HEK293 (cell line): ENCODE measurements at regions not wholly inside any gene's neighbourhood (a gene's known extent, or its start where the extent isn't known, plus 50 kb on each side); places are given as distances from the start of the nearest gene placed in this dataset.

ENCODE experiments used
- CTCF ChIA-PET: fragments of 350-600 bp; formaldehyde crosslinking; extraction: SDS; loops from one replicate; lab custom pipeline; 2021; ENCODE audit warnings: antibody characterized with exemption; lab: Yijun Ruan, JAX
- POLR2A ChIA-PET: fragments of 300-600 bp; formaldehyde crosslinking; extraction: SDS; loops from one replicate; lab custom pipeline; 2020; ENCODE audit warnings: antibody characterized with exemption, inconsistent platforms; lab: Yijun Ruan, JAX
- H3K27ac ChIP-seq: fragments of 200-500 bp; sonication (Bioruptor generic); 2 replicates; pipeline ENCODE4 v1.5.1; 2014; ENCODE audit warnings: low read depth, low read length, control low read depth, inconsistent platforms; ENCODE audit errors: extremely low read depth
- H3K36me3 ChIP-seq, 2 experiments: fragments of 200-500 bp in 1 of 2; sonication (Bioruptor generic) in 1 of 2; 1 replicate in 1 of 2; 2 replicates in 1 of 2; pipeline ENCODE4 v1.5.1; 2014 to 2017; ENCODE audit warnings: inconsistent platforms in 2 of 2, low read length in 2 of 2; ENCODE audit not compliant: control insufficient read depth in 2 of 2, insufficient read depth in 1 of 2
- H3K4me1 ChIP-seq: fragments of 200-500 bp; sonication (Bioruptor generic); 2 replicates; pipeline ENCODE4 v1.5.1; 2014; ENCODE audit warnings: mild to moderate bottlenecking, low read length, inconsistent platforms; ENCODE audit not compliant: control insufficient read depth, insufficient read depth
- H3K4me3 ChIP-seq: 2 replicates; pipeline ENCODE4 v1.5.1; 2011; ENCODE audit warnings: low read depth, mild to moderate bottlenecking, control low read depth, low read length, moderate library complexity
- H3K9me3 ChIP-seq: fragments of 200-500 bp; sonication (Bioruptor generic); 2 replicates; pipeline ENCODE4 v1.5.1; 2014; ENCODE audit warnings: low read depth, low read length, inconsistent platforms; ENCODE audit not compliant: control insufficient read depth, insufficient read depth
- BCL11A ChIP-seq: fragments of 450-650 bp; formaldehyde crosslinking; IDR thresholded peaks from 2 replicates; pipeline ENCODE4 v1.5.1; 2016; ENCODE audit warnings: low read depth, missing biosample characterization, missing genetic modification characterization
- GFI1B ChIP-seq: fragments of 450-650 bp; formaldehyde crosslinking; IDR thresholded peaks from 2 replicates; pipeline ENCODE4 v1.5.1; 2016; ENCODE audit warnings: missing biosample characterization, missing genetic modification characterization
- HOXC10 ChIP-seq: sonication (generic); formaldehyde crosslinking; IDR thresholded peaks from 2 replicates; pipeline ENCODE4 v1.8.1; 2023; ENCODE audit warnings: mild to moderate bottlenecking, missing genetic modification reagents
- REPIN1 ChIP-seq: fragments of 450-650 bp; formaldehyde crosslinking; IDR thresholded peaks from 2 replicates; pipeline ENCODE4 v1.5.1; 2017; ENCODE audit warnings: missing biosample characterization, missing genetic modification characterization, low read depth
- ZNF146 ChIP-seq: fragments of 450-650 bp; formaldehyde crosslinking; IDR thresholded peaks from 2 replicates; pipeline ENCODE4 v1.5.1; 2016; ENCODE audit warnings: missing biosample characterization, missing genetic modification characterization
- ZNF155 ChIP-seq: fragments of 450-650 bp; formaldehyde crosslinking; IDR thresholded peaks from 2 replicates; pipeline ENCODE4 v1.5.1; 2016; ENCODE audit warnings: missing biosample characterization, missing genetic modification characterization
- ZNF24 ChIP-seq: fragments of 450-650 bp; formaldehyde crosslinking; IDR thresholded peaks from 2 replicates; pipeline ENCODE4 v1.5.1; 2016; ENCODE audit warnings: missing biosample characterization, missing genetic modification characterization
- ZNF280D ChIP-seq: fragments of 450-650 bp; formaldehyde crosslinking; IDR thresholded peaks from 2 replicates; pipeline ENCODE4 v1.5.1; 2016; ENCODE audit warnings: missing biosample characterization, missing genetic modification characterization
- ZNF529 ChIP-seq: fragments of 450-650 bp; formaldehyde crosslinking; IDR thresholded peaks from 2 replicates; pipeline ENCODE4 v1.5.1; 2017; ENCODE audit warnings: missing genetic modification characterization, missing biosample characterization; ENCODE audit not compliant: insufficient replicate concordance
- ZNF544 ChIP-seq: fragments of 450-650 bp; formaldehyde crosslinking; IDR thresholded peaks from 2 replicates; pipeline ENCODE4 v1.5.0; 2017; ENCODE audit warnings: missing biosample characterization, missing genetic modification characterization
- ZNF561 ChIP-seq: fragments of 450-650 bp; IDR thresholded peaks from 2 replicates; pipeline ENCODE4 v1.5.1; 2018; ENCODE audit warnings: missing biosample characterization, missing genetic modification characterization, borderline replicate concordance
- ZNF580 ChIP-seq: fragments of 450-650 bp; formaldehyde crosslinking; IDR thresholded peaks from 2 replicates; pipeline ENCODE4 v1.5.1; 2016; ENCODE audit warnings: missing biosample characterization, missing genetic modification characterization
- ZNF610 ChIP-seq: fragments of 450-650 bp; formaldehyde crosslinking; IDR thresholded peaks from 2 replicates; pipeline ENCODE4 v1.5.1; 2016; ENCODE audit warnings: missing biosample characterization, missing genetic modification characterization, borderline replicate concordance
- ZNF621 ChIP-seq: fragments of 450-650 bp; formaldehyde crosslinking; IDR thresholded peaks from 2 replicates; pipeline ENCODE4 v1.5.1; 2017; ENCODE audit warnings: missing biosample characterization, missing genetic modification characterization
- ZNF747 ChIP-seq: fragments of 450-650 bp; formaldehyde crosslinking; IDR thresholded peaks from 2 replicates; pipeline ENCODE4 v1.5.1; 2016; ENCODE audit warnings: missing biosample characterization, missing genetic modification characterization
- ZNF776 ChIP-seq: fragments of 450-650 bp; formaldehyde crosslinking; IDR thresholded peaks from 2 replicates; pipeline ENCODE4 v1.5.0; 2017; ENCODE audit warnings: missing biosample characterization, missing genetic modification characterization, borderline replicate concordance
- TF ChIP-seq, protein P1 (sequence below): fragments of 450-650 bp; formaldehyde crosslinking; IDR thresholded peaks from 2 replicates; pipeline ENCODE4 v1.5.1; 2016; ENCODE audit warnings: missing biosample characterization, missing genetic modification characterization
- TF ChIP-seq, protein P2 (sequence below): fragments of 450-650 bp; formaldehyde crosslinking; IDR thresholded peaks from 2 replicates; pipeline ENCODE4 v1.5.1; 2016; ENCODE audit warnings: missing biosample characterization, missing genetic modification characterization

DNA sequence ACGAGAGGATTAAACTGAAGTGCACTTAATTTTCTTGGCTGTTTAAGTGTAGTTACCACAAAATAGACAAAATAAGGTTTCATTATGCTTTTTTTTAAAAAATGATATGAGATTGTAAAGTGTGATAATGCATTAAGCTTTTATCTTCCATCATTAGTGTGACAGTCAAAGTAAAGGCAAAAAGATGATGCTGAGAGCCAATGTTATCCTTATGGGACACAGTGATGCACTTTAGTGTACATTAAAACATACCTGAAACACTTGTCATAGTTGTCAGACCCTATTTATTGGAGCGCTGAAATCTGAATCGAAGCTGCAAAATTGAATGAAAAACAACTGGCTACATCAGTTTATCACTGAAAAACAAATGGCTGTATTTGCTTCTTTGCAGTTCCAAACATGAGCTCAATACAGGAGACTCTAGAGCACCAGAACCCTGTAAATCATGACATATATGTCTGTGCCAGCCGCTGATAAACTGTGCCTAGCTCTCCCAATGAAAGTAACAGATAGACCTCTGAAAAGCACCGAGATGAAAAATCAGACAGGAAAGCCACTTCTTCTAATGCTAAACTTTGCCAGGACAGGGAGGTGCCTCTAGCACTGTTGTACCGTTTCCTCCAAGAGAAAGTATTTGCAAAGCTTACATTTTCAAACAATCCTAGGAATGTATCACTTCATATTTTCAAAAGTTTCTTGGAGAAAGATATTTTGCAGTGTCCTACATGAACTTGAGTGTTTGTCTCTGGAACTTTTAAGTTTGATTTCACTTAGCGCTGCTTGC lies 120.7 kb upstream of the TMPRSS15 start:
- Histone ChIP-seq H3K4me3 (no peak overlapping the region), H3K27ac (no peak overlapping the region), H3K36me3 (no peaks in the 10 kb centered on the region), H3K9me3 (no peaks in the 10 kb centered on the region), H3K4me1 (no peaks in the 10 kb centered on the region)
- TF ChIP-seq ZNF747 (tag by site-specific recombination) (no peak), GFI1B (tag by site-specific recombination) (no peak), BCL11A (tag by site-specific recombination) (no peak), ZNF544 (tag by site-specific recombination) (no peak), ZNF776 (tag by site-specific recombination) (no peak), ZNF280D (tag by site-specific recombination) (no peak), ZNF155 (tag by site-specific recombination) (no peak), HOXC10 (CRISPR knock-in tag) (no peak), ZNF146 (no peak), ZNF24 (tag by site-specific recombination) (no peak), ZNF610 (tag by site-specific recombination) (no peak), ZNF529 (no peak)
- TF ChIP-seq, protein P1, sequence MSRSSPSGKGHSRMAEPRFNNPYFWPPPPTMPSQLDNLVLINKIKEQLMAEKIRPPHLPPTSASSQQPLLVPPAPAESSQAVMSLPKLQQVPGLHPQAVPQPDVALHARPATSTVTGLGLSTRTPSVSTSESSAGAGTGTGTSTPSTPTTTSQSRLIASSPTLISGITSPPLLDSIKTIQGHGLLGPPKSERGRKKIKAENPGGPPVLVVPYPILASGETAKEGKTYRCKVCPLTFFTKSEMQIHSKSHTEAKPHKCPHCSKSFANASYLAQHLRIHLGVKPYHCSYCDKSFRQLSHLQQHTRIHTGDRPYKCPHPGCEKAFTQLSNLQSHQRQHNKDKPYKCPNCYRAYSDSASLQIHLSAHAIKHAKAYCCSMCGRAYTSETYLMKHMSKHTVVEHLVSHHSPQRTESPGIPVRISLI (tag by site-specific recombination) = no peak
- TF ChIP-seq, protein P2, sequence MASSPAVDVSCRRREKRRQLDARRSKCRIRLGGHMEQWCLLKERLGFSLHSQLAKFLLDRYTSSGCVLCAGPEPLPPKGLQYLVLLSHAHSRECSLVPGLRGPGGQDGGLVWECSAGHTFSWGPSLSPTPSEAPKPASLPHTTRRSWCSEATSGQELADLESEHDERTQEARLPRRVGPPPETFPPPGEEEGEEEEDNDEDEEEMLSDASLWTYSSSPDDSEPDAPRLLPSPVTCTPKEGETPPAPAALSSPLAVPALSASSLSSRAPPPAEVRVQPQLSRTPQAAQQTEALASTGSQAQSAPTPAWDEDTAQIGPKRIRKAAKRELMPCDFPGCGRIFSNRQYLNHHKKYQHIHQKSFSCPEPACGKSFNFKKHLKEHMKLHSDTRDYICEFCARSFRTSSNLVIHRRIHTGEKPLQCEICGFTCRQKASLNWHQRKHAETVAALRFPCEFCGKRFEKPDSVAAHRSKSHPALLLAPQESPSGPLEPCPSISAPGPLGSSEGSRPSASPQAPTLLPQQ (tag by site-specific recombination) = no peak
- ChIA-PET CTCF (interaction anchor here (0.6 to 1.3 kb wide), 2 partner anchors 49 to 600 kb away, joined by 3 to 4 read pairs; no protein-coding TSS in a partner anchor), POLR2A (no interaction called here)

DNA sequence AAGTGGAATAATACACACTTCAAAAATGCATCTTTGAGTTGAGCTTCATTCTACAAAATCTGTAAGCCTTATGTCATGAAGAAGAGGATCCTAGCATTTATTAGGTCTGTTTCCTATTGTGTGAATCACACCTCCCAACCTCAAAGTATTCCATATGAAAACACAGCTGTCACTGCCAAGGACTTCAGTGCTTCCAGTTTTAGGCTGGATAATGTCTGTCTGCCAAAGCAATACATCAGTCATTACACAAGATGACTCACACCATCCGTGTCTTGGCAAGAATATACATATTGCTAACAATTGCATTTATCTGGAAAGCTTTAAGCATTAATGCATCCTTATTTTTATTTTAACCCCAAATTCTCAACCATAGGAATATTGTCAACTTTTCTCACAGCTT lies 125.7 kb upstream of the TMPRSS15 start:
- Histone ChIP-seq H3K9me3 (no peaks in the 10 kb centered on the region; the same call in 1 of the 2 replicates), H3K4me3 (no peak overlapping the region), H3K4me1 (no peaks in the 10 kb centered on the region), H3K36me3 (no peaks in the 10 kb centered on the region), H3K27ac (no peak overlapping the region)
- ChIA-PET CTCF (no interaction called here), POLR2A (no interaction called here)
- no peak for TF ChIP-seq REPIN1
- no peak for TF ChIP-seq ZNF561 (tag by site-specific recombination)
- no peak for TF ChIP-seq ZNF621 (tag by site-specific recombination)
- TF ChIP-seq ZNF580 (tag by site-specific recombination) = no peak
